B cell (primary cell): ENCODE measurements at regions not wholly inside any gene's neighbourhood (a gene's known extent, or its start where the extent isn't known, plus 50 kb on each side); places are given as distances from the start of the nearest gene placed in this dataset.

Source experiments
- ATAC-seq: fragments of 200-7000 bp; cut with Tn5 transposase; one replicate; pipeline ENCODE4 v1.10.0; 2021; ENCODE audit warnings: low read depth, mild to moderate bottlenecking, moderate number of reproducible peaks, moderate library complexity
- CTCF ChIA-PET: fragments of 350-600 bp; sonication (Branson Sonifier 250); formaldehyde crosslinking; loops from one replicate; lab custom pipeline; 2021; ENCODE audit warnings: antibody characterized with exemption, inconsistent platforms; lab: Charles Lee
- POLR2A ChIA-PET: fragments of 350-600 bp; sonication (Branson Sonifier 250); formaldehyde crosslinking; loops from one replicate; lab custom pipeline; 2021; ENCODE audit warnings: antibody characterized with exemption; lab: Charles Lee
- DNase-seq: peaks from one replicate; pipeline ENCODE4 v3.0.0; 2013
- H2AFZ ChIP-seq: 2 replicates; pipeline ENCODE4 v1.6.1; 2012; ENCODE audit warnings: mild to moderate bottlenecking, low read depth, low read length; ENCODE audit not compliant: insufficient read depth, poor library complexity, severe bottlenecking
- H3K27ac ChIP-seq, 2 donors: 1 replicate in 1 of 2; 2 replicates in 1 of 2; pipeline ENCODE4 v1.5.1; 2012 to 2013; ENCODE audit warnings: low read length in 2 of 2, mild to moderate bottlenecking in 2 of 2, moderate library complexity in 1 of 2
- H3K27me3 ChIP-seq, 4 experiments: fragments of 200-600 bp in 1 of 4; sonication (generic) in 1 of 4; replicated peaks in 1 of 4; 1 replicate in 2 of 4; 2 replicates in 2 of 4; pipeline versions ENCODE4 v1.6.1 to v1.7.0; 2013 to 2016; ENCODE audit warnings: low read length in 3 of 4, mild to moderate bottlenecking in 2 of 4, mixed read lengths in 1 of 4, moderate library complexity in 1 of 4; ENCODE audit not compliant: insufficient read depth in 4 of 4, control insufficient read depth in 3 of 4; ENCODE audit errors: control extremely low read depth in 1 of 4
- H3K36me3 ChIP-seq, 2 experiments: replicated peaks in 1 of 2; 1 replicate in 1 of 2; 2 replicates in 1 of 2; pipeline versions ENCODE4 v1.6.1 to v1.7.1; 2013; ENCODE audit warnings: low read length in 1 of 2; ENCODE audit not compliant: insufficient read depth in 2 of 2, control insufficient read depth in 1 of 2; ENCODE audit errors: control extremely low read depth in 1 of 2, extremely low read depth in 1 of 2
- H3K4me1 ChIP-seq, 2 donors: fragments of 200-600 bp in 1 of 2; sonication (generic) in 1 of 2; 1 replicate in 1 of 2; 2 replicates in 1 of 2; pipeline versions ENCODE4 v1.5.1 to v1.6.1; 2013 to 2017; ENCODE audit warnings: low read length in 2 of 2; ENCODE audit not compliant: control insufficient read depth in 2 of 2, insufficient read depth in 2 of 2
- H3K4me2 ChIP-seq: replicated peaks from 2 replicates; pipeline ENCODE3; 2012; ENCODE audit warnings: mild to moderate bottlenecking, low read depth, low read length; ENCODE audit not compliant: poor library complexity, severe bottlenecking
- H3K4me3 ChIP-seq, 5 experiments: fragments of 200-600 bp in 1 of 5; sonication (generic) in 1 of 5; 1 replicate in 3 of 5; 2 replicates in 2 of 5; pipeline versions ENCODE4 v1.5.1 to v1.7.0; 2011 to 2016; ENCODE audit warnings: low read length in 4 of 5, mild to moderate bottlenecking in 4 of 5, low read depth in 2 of 5, control low read depth in 1 of 5, moderate library complexity in 1 of 5; ENCODE audit not compliant: insufficient read depth in 1 of 5; ENCODE audit errors: control extremely low read depth in 1 of 5, extremely low read depth in 1 of 5
- H3K79me2 ChIP-seq: fragments of 200-600 bp; sonication (generic); one replicate; pipeline ENCODE4 v1.6.0; 2016; ENCODE audit warnings: low read length; ENCODE audit not compliant: control insufficient read depth, insufficient read depth
- H3K9ac ChIP-seq: fragments of 200-600 bp; sonication (generic); 2 replicates; pipeline ENCODE4 v1.6.1; 2017; ENCODE audit warnings: mild to moderate bottlenecking, low read length, moderate library complexity
- H3K9me3 ChIP-seq, 3 donors: one replicate each; pipeline versions ENCODE4 v1.6.1 to v1.7.1; 2013; ENCODE audit warnings: low read length in 2 of 3; ENCODE audit not compliant: control insufficient read depth in 2 of 3, insufficient read depth in 1 of 3; ENCODE audit errors: control extremely low read depth in 1 of 3
- H4K20me1 ChIP-seq: 2 replicates; pipeline ENCODE4 v1.6.0; 2012; ENCODE audit warnings: mild to moderate bottlenecking, low read length; ENCODE audit not compliant: insufficient read depth, control insufficient read depth, poor library complexity, severe bottlenecking
- H3K27ac Mint-ChIP-seq: one replicate; pipeline ENCODE4 v1.8.0; 2021; ENCODE audit warnings: mixed read lengths
- H3K27me3 Mint-ChIP-seq: one replicate; pipeline ENCODE4 v1.8.0; 2021; ENCODE audit warnings: mixed read lengths
- H3K4me1 Mint-ChIP-seq: one replicate; pipeline ENCODE4 v1.8.0; 2021; ENCODE audit warnings: mixed read lengths
- H3K4me3 Mint-ChIP-seq: one replicate; pipeline ENCODE4 v1.8.0; 2021; ENCODE audit warnings: mixed read lengths
- H3K9me3 Mint-ChIP-seq: one replicate; pipeline ENCODE4 v1.8.0; 2022; ENCODE audit warnings: mixed read lengths; ENCODE audit not compliant: insufficient read depth
- EZH2 ChIP-seq: IDR thresholded peaks from 2 replicates; pipeline ENCODE4 v1.6.1; 2012; ENCODE audit warnings: borderline replicate concordance, low read depth, mild to moderate bottlenecking, moderate library complexity, low read length; ENCODE audit not compliant: insufficient read depth, poor library complexity, severe bottlenecking
- WGBS: methylation state at CpG from one replicate; pipeline ENCODE4 v1.1.5; 2013; ENCODE audit warnings: missing lambda C conversion rate; ENCODE audit not compliant: insufficient coverage; 5-methylcytosine and 5-hydroxymethylcytosine counted together
- intact Hi-C: fragments of 100-400 bp; cut with micrococcal nuclease; formaldehyde crosslinking; loops from one replicate; pipeline ENCODE4 v1.10.0; 2022
- TF ChIP-seq, protein P1 (sequence below): fragments of 200-600 bp; IDR thresholded peaks from one replicate; pipeline ENCODE4 v1.8.0; 2022; ENCODE audit warnings: antibody characterized with exemption, mild to moderate bottlenecking

DNA sequence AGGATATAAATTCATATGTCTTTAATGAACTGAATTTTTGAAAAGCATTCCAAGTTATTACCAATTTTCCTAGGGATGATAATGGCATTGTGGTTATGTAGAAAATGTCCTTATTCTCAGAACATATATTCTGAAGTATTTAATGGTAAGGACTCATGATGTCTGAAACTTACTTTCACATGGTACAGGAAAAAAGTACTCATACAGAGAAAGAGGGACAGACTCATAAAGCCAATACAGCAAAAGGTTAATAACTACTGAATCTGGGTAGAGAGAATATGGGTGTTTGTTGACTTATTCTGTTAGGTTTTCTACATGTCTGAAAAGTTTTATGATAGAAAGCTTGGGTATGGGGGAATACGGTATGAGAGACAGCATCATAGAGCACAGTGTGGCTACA, 84.3 kb upstream of the SERTAD2 start:
- no CpG with 5 or more reads among the region's 1 CpG for WGBS
- ATAC-seq = no peak
- Histone ChIP-seq H4K20me1 (no peaks in the 10 kb centered on the region), H3K9ac (no peak overlapping the region), H3K4me3 (no peak overlapping the region), H2AFZ (no peak overlapping the region), H3K27me3 (no peaks in the 10 kb centered on the region), H3K27ac (no peak overlapping the region), H3K36me3 (no peaks in the 10 kb centered on the region), H3K4me2 (no peak overlapping the region), H3K9me3 (no peaks in the 10 kb centered on the region), H3K79me2 (peaks cover 19% of the 10 kb centered on the region), H3K4me1 (no peaks in the 10 kb centered on the region)
- intact Hi-C loops = no loop called here
- H3K9me3 Mint-ChIP-seq = no peaks in the 10 kb centered on the region
- H3K27ac Mint-ChIP-seq = no peak overlapping the region
- ChIA-PET POLR2A (interaction anchor here (0.6 to 1.5 kb wide), 3 partner anchors 12 to 84 kb away, joined by 4 to 7 read pairs (median 4); partner anchors contain the start of gene SERTAD2), CTCF (interaction anchor here (0.6 to 1.7 kb wide), 6 partner anchors 9 to 112 kb away, joined by 3 to 5 read pairs (median 4); no protein-coding TSS in a partner anchor)
- peaks cover 2% of the 10 kb centered on the region for H3K4me1 Mint-ChIP-seq
- no peaks in the 10 kb centered on the region for H3K27me3 Mint-ChIP-seq
- H3K4me3 Mint-ChIP-seq = no peak overlapping the region
- TF ChIP-seq, protein P1, sequence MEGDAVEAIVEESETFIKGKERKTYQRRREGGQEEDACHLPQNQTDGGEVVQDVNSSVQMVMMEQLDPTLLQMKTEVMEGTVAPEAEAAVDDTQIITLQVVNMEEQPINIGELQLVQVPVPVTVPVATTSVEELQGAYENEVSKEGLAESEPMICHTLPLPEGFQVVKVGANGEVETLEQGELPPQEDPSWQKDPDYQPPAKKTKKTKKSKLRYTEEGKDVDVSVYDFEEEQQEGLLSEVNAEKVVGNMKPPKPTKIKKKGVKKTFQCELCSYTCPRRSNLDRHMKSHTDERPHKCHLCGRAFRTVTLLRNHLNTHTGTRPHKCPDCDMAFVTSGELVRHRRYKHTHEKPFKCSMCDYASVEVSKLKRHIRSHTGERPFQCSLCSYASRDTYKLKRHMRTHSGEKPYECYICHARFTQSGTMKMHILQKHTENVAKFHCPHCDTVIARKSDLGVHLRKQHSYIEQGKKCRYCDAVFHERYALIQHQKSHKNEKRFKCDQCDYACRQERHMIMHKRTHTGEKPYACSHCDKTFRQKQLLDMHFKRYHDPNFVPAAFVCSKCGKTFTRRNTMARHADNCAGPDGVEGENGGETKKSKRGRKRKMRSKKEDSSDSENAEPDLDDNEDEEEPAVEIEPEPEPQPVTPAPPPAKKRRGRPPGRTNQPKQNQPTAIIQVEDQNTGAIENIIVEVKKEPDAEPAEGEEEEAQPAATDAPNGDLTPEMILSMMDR = no peak
- no peak for TF ChIP-seq EZH2
- no peak for DNase-seq

DNA sequence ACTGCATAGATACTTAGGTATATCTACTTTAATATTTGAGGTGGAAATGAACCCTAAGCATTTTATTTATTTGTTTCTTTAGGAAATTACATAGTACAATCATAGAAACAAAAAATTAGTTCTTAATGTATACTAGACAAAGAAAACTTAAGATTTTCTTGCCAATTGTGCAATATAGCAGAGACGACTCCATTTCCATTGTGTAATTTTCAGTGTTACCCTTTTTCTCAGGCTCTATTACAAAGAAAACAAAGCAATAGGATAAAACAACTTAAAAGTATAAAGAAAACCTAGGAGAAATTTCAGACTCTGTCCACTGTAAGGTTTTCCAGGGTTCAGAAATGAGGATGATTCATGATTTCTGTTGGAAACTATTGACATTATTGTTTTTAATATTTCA, 89.0 kb upstream of the SERTAD2 start:
- peaks cover 7% of the 10 kb centered on the region for H3K4me1 Mint-ChIP-seq
- H3K9me3 ChIP-seq = no peaks in the 10 kb centered on the region
- H3K27me3 Mint-ChIP-seq = no peaks in the 10 kb centered on the region
- H3K4me3 ChIP-seq = no peak overlapping the region
- H4K20me1 ChIP-seq = no peaks in the 10 kb centered on the region
- no peak overlapping the region for H3K4me2 ChIP-seq
- CTCF ChIA-PET = interaction anchor here (1.4 to 4.8 kb wide), 3 partner anchors 14 to 98 kb away, joined by 4 to 28 read pairs (median 5); no protein-coding TSS in a partner anchor
- WGBS = no CpG with 5 or more reads among the region's 1 CpG
- H3K27ac Mint-ChIP-seq = no peak overlapping the region
- no peak overlapping the region for H3K9ac ChIP-seq
- H3K27ac ChIP-seq = no peak overlapping the region
- intact Hi-C loops = no loop called here
- no peaks in the 10 kb centered on the region for H3K9me3 Mint-ChIP-seq
- H3K27me3 ChIP-seq = no peaks in the 10 kb centered on the region
- no peak for DNase-seq
- no peaks in the 10 kb centered on the region for H3K4me1 ChIP-seq
- POLR2A ChIA-PET = interaction anchor here (1.3 kb wide), 1 partner anchor 89 kb away, joined by 4 read pairs; the partner anchor contains the start of gene SERTAD2
- peaks cover 23% of the 10 kb centered on the region for H3K79me2 ChIP-seq
- no peaks in the 10 kb centered on the region for H3K36me3 ChIP-seq
- no peak for ATAC-seq
- H2AFZ ChIP-seq = no peak overlapping the region
- no peak overlapping the region for H3K4me3 Mint-ChIP-seq
- TF ChIP-seq, protein P1 = no peak
- TF ChIP-seq EZH2 = no peak
